ENCODE measurements at regions not wholly inside any gene's neighbourhood (a gene's known extent, or its start where the extent isn't known, plus 50 kb on each side); places are given as distances from the start of the nearest gene placed in this dataset.

DNA sequence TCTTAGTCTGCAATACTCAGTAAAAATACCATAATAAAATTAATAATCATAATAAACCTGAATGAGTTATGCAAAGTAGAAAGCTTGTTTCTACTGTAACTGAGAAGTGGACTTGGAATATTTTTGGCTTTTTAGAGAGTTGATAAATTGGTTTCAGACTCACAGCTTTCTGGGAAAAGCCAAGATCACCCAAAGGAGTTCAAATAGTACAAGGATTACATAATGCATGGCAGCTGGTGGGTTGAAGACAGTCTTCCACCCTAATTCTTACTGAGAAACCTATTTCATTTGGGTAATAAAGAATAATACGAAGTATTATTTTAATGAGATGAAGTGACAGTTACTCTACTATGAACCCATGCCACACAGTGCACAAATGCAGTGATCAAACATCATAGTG is 139.4 kb upstream of the KLF12 start:
- Histone ChIP-seq H3K27ac (ENCODE audit: low read depth, low read length) (no peak overlapping the region), H3K79me2 (ENCODE audit: control insufficient read depth, low read length) (no peaks in the 10 kb centered on the region), H3K4me2 (ENCODE audit: low read length) (no peak overlapping the region), H3K9me2 (replicated peaks; ENCODE audit: control insufficient read depth, low read length) (no peaks in the 10 kb centered on the region), H3K36me3 (ENCODE audit: control insufficient read depth, low read length) (no peaks in the 10 kb centered on the region), H3K4me1 (ENCODE audit: control insufficient read depth, low read length) (no peaks in the 10 kb centered on the region), H3K27me3 (ENCODE audit: control insufficient read depth, low read length) (no peaks in the 10 kb centered on the region), H3K9me3 (ENCODE audit: control insufficient read depth, insufficient read depth, low read length) (no peaks in the 10 kb centered on the region), H3F3A (ENCODE audit: control insufficient read depth, insufficient read depth) (no peaks in the 10 kb centered on the region), H4K20me1 (ENCODE audit: control insufficient read depth, insufficient read depth, low read depth, low read length) (no peaks in the 10 kb centered on the region), H3K4me3 (ENCODE audit: low read length) (no peak overlapping the region)
- TF ChIP-seq EZH2phosphoT487 (IDR thresholded peaks at IDR 0.05; ENCODE audit: borderline replicate concordance, low read length) (no peak), CTCF (IDR thresholded peaks at IDR 0.05; ENCODE audit: low read depth, low read length, poor library complexity, severe bottlenecking) (no peak)

- Histone ChIP-seq H3K9me2 (replicated peaks; ENCODE audit: control insufficient read depth, low read length) (no peaks in the 10 kb centered on the region), H3K4me3 (ENCODE audit: low read length) (no peak overlapping the region), H4K20me1 (ENCODE audit: control insufficient read depth, insufficient read depth, low read depth, low read length) (no peaks in the 10 kb centered on the region), H3K4me2 (ENCODE audit: low read length) (no peak overlapping the region), H3F3A (ENCODE audit: control insufficient read depth, insufficient read depth) (no peaks in the 10 kb centered on the region), H3K9me3 (ENCODE audit: control insufficient read depth, insufficient read depth, low read length) (no peaks in the 10 kb centered on the region), H3K27ac (ENCODE audit: low read depth, low read length) (no peak overlapping the region), H3K4me1 (ENCODE audit: control insufficient read depth, low read length) (no peaks in the 10 kb centered on the region), H3K27me3 (ENCODE audit: control insufficient read depth, low read length) (no peaks in the 10 kb centered on the region), H3K36me3 (ENCODE audit: control insufficient read depth, low read length) (no peaks in the 10 kb centered on the region), H3K79me2 (ENCODE audit: control insufficient read depth, low read length) (no peaks in the 10 kb centered on the region)
- TF ChIP-seq EZH2phosphoT487 (IDR thresholded peaks at IDR 0.05; ENCODE audit: borderline replicate concordance, low read length) (no peak), CTCF (IDR thresholded peaks at IDR 0.05; ENCODE audit: low read depth, low read length, poor library complexity, severe bottlenecking) (no peak)
Measured at GRCh38 chr13:74272826-74273225, 138.6 kb upstream of the KLF12 start.

- Histone ChIP-seq H3K79me2 (ENCODE audit: control insufficient read depth, low read length) (no peaks in the 10 kb centered on the region), H3K4me1 (ENCODE audit: control insufficient read depth, low read length) (no peaks in the 10 kb centered on the region), H3K27ac (ENCODE audit: low read depth, low read length) (no peak overlapping the region), H3K36me3 (ENCODE audit: control insufficient read depth, low read length) (no peaks in the 10 kb centered on the region), H4K20me1 (ENCODE audit: control insufficient read depth, insufficient read depth, low read depth, low read length) (no peaks in the 10 kb centered on the region), H3K4me3 (ENCODE audit: low read length) (no peak overlapping the region), H3K27me3 (ENCODE audit: control insufficient read depth, low read length) (no peaks in the 10 kb centered on the region), H3K9me2 (replicated peaks; ENCODE audit: control insufficient read depth, low read length) (no peaks in the 10 kb centered on the region), H3F3A (ENCODE audit: control insufficient read depth, insufficient read depth) (no peaks in the 10 kb centered on the region), H3K4me2 (ENCODE audit: low read length) (no peak overlapping the region), H3K9me3 (ENCODE audit: control insufficient read depth, insufficient read depth, low read length) (no peaks in the 10 kb centered on the region)
- TF ChIP-seq CTCF (IDR thresholded peaks at IDR 0.05; ENCODE audit: low read depth, low read length, poor library complexity, severe bottlenecking) = no peak
- no peak for TF ChIP-seq EZH2phosphoT487 (IDR thresholded peaks at IDR 0.05; ENCODE audit: borderline replicate concordance, low read length)
Measured at GRCh38 chr13:74270018-74270417, 135.8 kb upstream of the KLF12 start.

DNA sequence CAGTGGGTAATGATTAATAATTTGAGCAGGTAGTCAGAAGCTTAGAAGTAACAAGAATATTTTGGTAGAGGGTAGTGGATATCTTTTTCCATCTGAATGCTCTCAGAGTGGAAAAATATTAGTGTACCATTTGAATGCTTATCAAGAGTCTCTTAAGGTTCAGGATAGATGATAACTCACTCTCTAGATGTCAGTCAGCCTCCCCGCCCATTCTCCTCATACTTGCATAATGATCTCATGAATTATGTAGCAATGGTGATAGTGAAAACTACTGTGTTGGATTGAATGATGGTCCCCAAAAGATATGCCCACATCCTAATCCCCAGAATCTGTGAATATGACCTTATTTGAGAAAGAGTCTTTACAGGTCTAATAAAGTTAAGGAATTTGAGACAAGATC is 132.7 kb upstream of the KLF12 start:
- no peaks in the 10 kb centered on the region for H3F3A ChIP-seq (ENCODE audit: control insufficient read depth, insufficient read depth)
- no peak overlapping the region for H3K4me3 ChIP-seq (ENCODE audit: low read length)
- H3K27me3 ChIP-seq (ENCODE audit: control insufficient read depth, low read length) = no peaks in the 10 kb centered on the region
- no peak overlapping the region for H3K27ac ChIP-seq (ENCODE audit: low read depth, low read length)
- H3K4me1 ChIP-seq (ENCODE audit: control insufficient read depth, low read length) = no peaks in the 10 kb centered on the region
- TF ChIP-seq EZH2phosphoT487 (IDR thresholded peaks at IDR 0.05; ENCODE audit: borderline replicate concordance, low read length) = no peak
- TF ChIP-seq CTCF (IDR thresholded peaks at IDR 0.05; ENCODE audit: low read depth, low read length, poor library complexity, severe bottlenecking) = no peak
- no peaks in the 10 kb centered on the region for H3K9me2 ChIP-seq (replicated peaks; ENCODE audit: control insufficient read depth, low read length)
- no peaks in the 10 kb centered on the region for H4K20me1 ChIP-seq (ENCODE audit: control insufficient read depth, insufficient read depth, low read depth, low read length)
- no peaks in the 10 kb centered on the region for H3K36me3 ChIP-seq (ENCODE audit: control insufficient read depth, low read length)
- H3K4me2 ChIP-seq (ENCODE audit: low read length) = no peak overlapping the region
- H3K9me3 ChIP-seq (ENCODE audit: control insufficient read depth, insufficient read depth, low read length) = peaks cover 4% of the 10 kb centered on the region; the same call in 1 of the 2 replicates
- H3K79me2 ChIP-seq (ENCODE audit: control insufficient read depth, low read length) = no peaks in the 10 kb centered on the region
